ENCODE measurements at regions not wholly inside any gene's neighbourhood (a gene's known extent, or its start where the extent isn't known, plus 50 kb on each side); places are given as distances from the start of the nearest gene placed in this dataset.

- TF ChIP-seq EZH2 (IDR thresholded peaks at IDR 0.05; ENCODE audit: insufficient read depth, low read length) (no peak), CTCF (IDR thresholded peaks at IDR 0.05; ENCODE audit: insufficient read depth, low read depth, low read length) (no peak)
Observed at GRCh38 chr17:52594516-52594915, 436.0 kb upstream of the CA10 start.

Data from astrocyte (in vitro differentiated cells and primary cell).